HepG2 (cell line): ENCODE measurements at regions not wholly inside any gene's neighbourhood (a gene's known extent, or its start where the extent isn't known, plus 50 kb on each side); places are given as distances from the start of the nearest gene placed in this dataset.

ENCODE experiments used
- ATAC-seq: fragments of 200-7000 bp; cut with Tn5 transposase; 3 replicates; pipeline ENCODE4 v1.9.1; 2020; ENCODE audit warnings: mild to moderate bottlenecking, moderate library complexity
- BruUV-seq: library from RNA; stranded (reverse); fragments of 400-500 nt; replicated peaks from 2 replicates; lab custom pipeline; 2021; lab: Mats Ljungman, UMichigan
- CTCF ChIA-PET: fragments of 300-600 bp; formaldehyde crosslinking; extraction: SDS; loops from one replicate; lab custom pipeline; 2021; ENCODE audit warnings: low total read pairs, inconsistent platforms, low intra/inter-chr PET ratio; lab: Yijun Ruan, JAX
- POLR2A ChIA-PET: fragments of 350-600 bp; sonication (Branson Sonifier 250); formaldehyde crosslinking; loops from one replicate; lab custom pipeline; 2020; ENCODE audit warnings: antibody characterized with exemption, inconsistent platforms; lab: Yijun Ruan, JAX
- DNase-seq: peaks from one replicate; pipeline ENCODE4 v3.0.0-alpha.2; 2015; ENCODE audit warnings: low spot score
- FAIRE-seq: peaks from 3 replicates; lab custom pipeline; 2011; peaks lifted over from hg19 to GRCh38; lab: Jason Lieb, UNC
- H2AFZ ChIP-seq: one replicate; pipeline ENCODE4 v1.6.1; 2011; ENCODE audit warnings: low read length, inconsistent platforms
- H3K27ac ChIP-seq: fragments of 300-600 bp; 3 replicates; pipeline ENCODE4 v1.8.0; 2011; ENCODE audit warnings: mixed run types, mild to moderate bottlenecking, mixed read lengths, low read length, inconsistent platforms; ENCODE audit not compliant: insufficient read depth; ENCODE audit errors: extremely low read length
- H3K27me3 ChIP-seq, 2 experiments: fragments of 200-600 bp in 1 of 2; 2 replicates in 1 of 2; 3 replicates in 1 of 2; pipeline versions ENCODE4 v1.6.0 to v1.8.0; 2011; ENCODE audit warnings: low read length in 2 of 2, mild to moderate bottlenecking in 2 of 2, moderate library complexity in 2 of 2, inconsistent platforms in 1 of 2; ENCODE audit not compliant: insufficient read depth in 2 of 2, control insufficient read depth in 1 of 2
- H3K36me3 ChIP-seq, 2 experiments: fragments of 200-600 bp in 1 of 2; replicated peaks in 1 of 2; 2 replicates in 1 of 2; 3 replicates in 1 of 2; pipeline versions ENCODE4 v1.5.1 to v1.8.0; 2011; ENCODE audit warnings: low read length in 2 of 2, inconsistent platforms in 1 of 2; ENCODE audit not compliant: insufficient read depth in 2 of 2, control insufficient read depth in 1 of 2
- H3K4me1 ChIP-seq: 2 replicates; pipeline ENCODE4 v1.5.1; 2012; ENCODE audit warnings: low read length, inconsistent platforms; ENCODE audit not compliant: insufficient read depth
- H3K4me2 ChIP-seq: 2 replicates; pipeline ENCODE4 v1.6.0; 2011; ENCODE audit warnings: low read depth, low read length, inconsistent platforms
- H3K4me3 ChIP-seq, 3 experiments: fragments of 200-600 bp in 1 of 3; sonication (generic), shearing (Covaris generic) in 1 of 3; replicated peaks in 1 of 3; 2 replicates each; pipeline ENCODE4 v1.5.1; 2011 to 2016; ENCODE audit warnings: low read length in 3 of 3, inconsistent platforms in 2 of 3, low read depth in 2 of 3, mild to moderate bottlenecking in 2 of 3, control low read depth in 1 of 3, mixed read lengths in 1 of 3; ENCODE audit not compliant: insufficient read depth in 1 of 3
- H3K79me2 ChIP-seq: one replicate; pipeline ENCODE4 v1.6.1; 2011; ENCODE audit warnings: low read length, inconsistent platforms; ENCODE audit not compliant: insufficient read depth
- H3K9ac ChIP-seq: 2 replicates; pipeline ENCODE4 v1.6.0; 2011; ENCODE audit warnings: mild to moderate bottlenecking, low read depth, low read length, inconsistent platforms; ENCODE audit not compliant: insufficient read depth
- H3K9me3 ChIP-seq: 2 replicates; pipeline ENCODE4 v1.5.1; 2012; ENCODE audit warnings: mild to moderate bottlenecking, low read length
- H4K20me1 ChIP-seq: 2 replicates; pipeline ENCODE4 v1.6.0; 2011; ENCODE audit warnings: inconsistent platforms, mild to moderate bottlenecking, low read length, moderate library complexity; ENCODE audit not compliant: insufficient read depth
- BHLHE40 ChIP-seq: IDR thresholded peaks from 2 replicates; pipeline ENCODE4 v1.6.1; 2011; ENCODE audit warnings: low read length, improper control_type of control experiment
- EP300 ChIP-seq, 3 experiments: sonication (generic) in 1 of 3; formaldehyde crosslinking in 1 of 3; IDR thresholded peaks; 2 replicates each; pipeline versions ENCODE4 v1.5.1 to v1.6.1; 2011 to 2020; ENCODE audit warnings: low read depth in 2 of 3, low read length in 2 of 3, borderline replicate concordance in 1 of 3, improper control_type of control experiment in 1 of 3, mild to moderate bottlenecking in 1 of 3, missing genetic modification reagents in 1 of 3, moderate library complexity in 1 of 3
- KAT7 ChIP-seq: IDR thresholded peaks from 2 replicates; pipeline ENCODE4 v1.6.1; 2018; ENCODE audit warnings: borderline replicate concordance, missing compliant biosample characterization
- SAFB2 ChIP-seq: sonication (generic); formaldehyde crosslinking; IDR thresholded peaks from 2 replicates; pipeline ENCODE4 v1.5.1; 2020; ENCODE audit warnings: missing genetic modification reagents, low read depth, mild to moderate bottlenecking, borderline replicate concordance
- TEAD2 ChIP-seq: sonication (generic); formaldehyde crosslinking; IDR thresholded peaks from 2 replicates; pipeline ENCODE4 v1.9.0; 2021; ENCODE audit warnings: missing genetic modification reagents
- ZNF17 ChIP-seq: sonication (generic); formaldehyde crosslinking; IDR thresholded peaks from 2 replicates; pipeline ENCODE4 v1.5.0; 2020; ENCODE audit warnings: mild to moderate bottlenecking, missing genetic modification reagents
- ZNF629 ChIP-seq: sonication (generic); formaldehyde crosslinking; conservative IDR thresholded peaks from 2 replicates; pipeline ENCODE4 v1.5.0; 2020; ENCODE audit warnings: missing genetic modification reagents
- ZNF747 ChIP-seq: sonication (generic); formaldehyde crosslinking; IDR thresholded peaks from 2 replicates; pipeline ENCODE4 v1.8.1; 2023; ENCODE audit warnings: missing genetic modification reagents, mild to moderate bottlenecking, borderline replicate concordance
- WGBS: methylation state at CpG from one replicate; pipeline ENCODE4 v1.1.6; 2017; ENCODE audit warnings: low lambda C conversion rate; 5-methylcytosine and 5-hydroxymethylcytosine counted together
- in situ Hi-C: cut with HindIII; loops from 2 replicates; pipeline ENCODE4 v1.10.0; 2017; ENCODE audit warnings: low pct_unique_long_range_greater_than_20kb; ENCODE audit not compliant: extremely low pct_ligation_motif_present
- intact Hi-C: fragments of 100-400 bp; cut with micrococcal nuclease; formaldehyde crosslinking; loops from one replicate; pipeline ENCODE4 v1.10.0; 2022; ENCODE audit not compliant: unreplicated experiment
- TF ChIP-seq, protein P1 (sequence below): sonication (generic); formaldehyde crosslinking; IDR thresholded peaks from 2 replicates; pipeline ENCODE4 v1.4.0; 2020; ENCODE audit warnings: mild to moderate bottlenecking, low read depth, missing genetic modification reagents

DNA sequence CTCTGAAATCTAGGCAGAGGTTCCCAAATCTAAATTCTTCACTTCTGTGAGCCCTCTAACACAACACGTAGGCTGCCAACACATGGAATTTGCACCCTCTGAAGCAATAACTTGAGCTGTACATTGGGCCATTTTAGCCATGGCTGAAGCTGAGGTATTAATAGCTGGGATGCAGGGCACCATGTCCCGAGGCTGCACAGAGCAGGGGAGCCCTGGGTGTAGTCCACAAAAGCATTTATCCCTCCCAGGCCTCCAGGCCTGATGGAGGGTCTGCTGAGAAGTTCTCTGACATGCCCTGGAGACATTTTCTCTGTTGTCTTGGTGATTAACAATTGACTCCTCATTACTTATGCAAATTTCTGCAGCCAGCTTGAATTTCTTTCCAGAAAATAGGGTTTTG, 127.9 kb downstream of the PABPC4L start:
- DNase-seq: no peak
- FAIRE-seq: no peak
- intact Hi-C loops (loop anchor here (1.0 to 10.0 kb wide), 2 partner anchors 49 to 919 kb away; no protein-coding TSS in a partner anchor), in situ Hi-C loops (no loop called here)
- Histone ChIP-seq H3K36me3 (no peaks in the 10 kb centered on the region), H2AFZ (no peak overlapping the region), H3K27ac (no peak overlapping the region), H3K27me3 (no peaks in the 10 kb centered on the region; a peak in 1 of 5 replicates), H3K4me1 (no peaks in the 10 kb centered on the region), H3K9ac (no peak overlapping the region), H4K20me1 (no peaks in the 10 kb centered on the region), H3K9me3 (no peaks in the 10 kb centered on the region), H3K4me3 (no peak overlapping the region), H3K79me2 (no peaks in the 10 kb centered on the region), H3K4me2 (no peak overlapping the region)
- ATAC-seq: no peak
- POLR2A ChIA-PET: no interaction called here
- TF ChIP-seq, protein P1, sequence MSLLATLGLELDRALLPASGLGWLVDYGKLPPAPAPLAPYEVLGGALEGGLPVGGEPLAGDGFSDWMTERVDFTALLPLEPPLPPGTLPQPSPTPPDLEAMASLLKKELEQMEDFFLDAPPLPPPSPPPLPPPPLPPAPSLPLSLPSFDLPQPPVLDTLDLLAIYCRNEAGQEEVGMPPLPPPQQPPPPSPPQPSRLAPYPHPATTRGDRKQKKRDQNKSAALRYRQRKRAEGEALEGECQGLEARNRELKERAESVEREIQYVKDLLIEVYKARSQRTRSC (CRISPR knock-in tag): no peak
- TF ChIP-seq ZNF747 (CRISPR knock-in tag) (no peak), ZNF17 (CRISPR knock-in tag) (no peak)
- no TSS peak for BruUV-seq
- 0% methylated on average over 2 of the region's 2 CpGs for WGBS
- CTCF ChIA-PET: interaction anchor here (1.1 kb wide), 1 partner anchor 927 kb away, joined by 4 read pairs; no protein-coding TSS in a partner anchor

- no peak overlapping the region for H3K4me2 ChIP-seq
- H3K4me3 ChIP-seq: no peak overlapping the region
- no peak overlapping the region for H3K27ac ChIP-seq
- no peak for ATAC-seq
- H3K36me3 ChIP-seq: no peaks in the 10 kb centered on the region
- no TSS peak for BruUV-seq
- FAIRE-seq: no peak
- H3K79me2 ChIP-seq: no peaks in the 10 kb centered on the region
- H2AFZ ChIP-seq: no peak overlapping the region
- DNase-seq: no peak
- H4K20me1 ChIP-seq: no peaks in the 10 kb centered on the region
- TF ChIP-seq TEAD2 (no peak), BHLHE40 (no peak), EP300 (IDR thresholded peaks at IDR 0.05; ENCODE audit: low read depth in 2 of 2, low read length in 2 of 2) (no peak), EP300 (CRISPR knock-in tag; IDR thresholded peaks at IDR 0.05; ENCODE audit: borderline replicate concordance) (no peak), KAT7 (CRISPR knock-in tag) (no peak), ZNF629 (CRISPR knock-in tag) (no peak), SAFB2 (CRISPR knock-in tag) (no peak)
- TF ChIP-seq, all 625 proteins: peak for 0
- H3K4me1 ChIP-seq: no peaks in the 10 kb centered on the region
- ChIA-PET POLR2A (no interaction called here), CTCF (no interaction called here)
- in situ Hi-C loops: no loop called here
- no peaks in the 10 kb centered on the region for H3K27me3 ChIP-seq
- H3K9ac ChIP-seq: no peak overlapping the region
- intact Hi-C loops: loop anchor here (10.0 kb wide), 1 partner anchor 917 kb away; no protein-coding TSS in a partner anchor
- no peaks in the 10 kb centered on the region for H3K9me3 ChIP-seq
These were observed 129.5 kb downstream of the PABPC4L start for GRCh38 chr4:134072137-134072536.
